ENCODE measurements at regions not wholly inside any gene's neighbourhood (a gene's known extent, or its start where the extent isn't known, plus 50 kb on each side); places are given as distances from the start of the nearest gene placed in this dataset.

GRCh38 chr5:56433039-56433617 is 200.0 kb upstream of the ANKRD55 start:
- H3K27me3 ChIP-seq: no peaks in the 10 kb centered on the region
- ATAC-seq (no peak), DNase-seq (no peak)
- no peak overlapping the region for H3K4me3 ChIP-seq
- no peaks in the 10 kb centered on the region for H3K4me1 ChIP-seq
- intact Hi-C loops (cut with DNase I; ENCODE audit: low total_unique reads): no loop called here
- H3K27ac ChIP-seq: no peak overlapping the region
- no peaks in the 10 kb centered on the region for H3K36me3 ChIP-seq
- in situ Hi-C loops (cut with MboI; ENCODE audit: low sequenced_read_pairs in 4 of 4): no loop called here
- TF ChIP-seq POLR2A (IDR thresholded peaks at IDR 0.05) (no peak), CTCF (IDR thresholded peaks at IDR 0.05 in 4 of 5, conservative IDR thresholded peaks at IDR 0.05 in 1 of 5) (no peak)
- no peaks in the 10 kb centered on the region for H3K9me3 ChIP-seq

DNA sequence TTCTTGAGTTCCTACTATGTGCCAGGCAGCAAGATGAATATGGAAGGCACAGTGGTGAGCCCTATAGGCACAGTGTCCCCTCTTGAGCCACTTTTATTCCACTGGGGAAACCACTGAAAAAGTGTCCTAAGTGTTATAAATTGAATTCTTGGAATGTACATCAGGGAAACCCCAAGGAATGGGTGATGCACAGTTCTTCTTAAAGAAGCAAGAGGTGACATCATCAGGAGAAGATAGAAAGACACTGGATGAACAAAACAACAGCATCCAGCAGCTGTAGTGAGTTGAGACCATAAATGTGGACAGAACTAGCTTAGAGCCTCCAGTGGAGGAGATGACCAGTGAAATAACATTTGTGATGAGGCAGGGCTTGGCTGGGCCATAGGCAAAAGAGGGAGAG is 199.2 kb upstream of the ANKRD55 start:
- TF ChIP-seq CTCF (IDR thresholded peaks at IDR 0.05 in 4 of 5, conservative IDR thresholded peaks at IDR 0.05 in 1 of 5): no peak
- TF ChIP-seq POLR2A (IDR thresholded peaks at IDR 0.05): no peak
- intact Hi-C loops (cut with DNase I; ENCODE audit: low total_unique reads) (no loop called here), in situ Hi-C loops (cut with MboI; ENCODE audit: low sequenced_read_pairs in 4 of 4) (no loop called here)
- ATAC-seq (no peak), DNase-seq (no peak)
- Histone ChIP-seq H3K27ac (no peak overlapping the region), H3K36me3 (no peaks in the 10 kb centered on the region), H3K9me3 (no peaks in the 10 kb centered on the region), H3K27me3 (no peaks in the 10 kb centered on the region), H3K4me3 (no peak overlapping the region), H3K4me1 (no peaks in the 10 kb centered on the region)

DNA sequence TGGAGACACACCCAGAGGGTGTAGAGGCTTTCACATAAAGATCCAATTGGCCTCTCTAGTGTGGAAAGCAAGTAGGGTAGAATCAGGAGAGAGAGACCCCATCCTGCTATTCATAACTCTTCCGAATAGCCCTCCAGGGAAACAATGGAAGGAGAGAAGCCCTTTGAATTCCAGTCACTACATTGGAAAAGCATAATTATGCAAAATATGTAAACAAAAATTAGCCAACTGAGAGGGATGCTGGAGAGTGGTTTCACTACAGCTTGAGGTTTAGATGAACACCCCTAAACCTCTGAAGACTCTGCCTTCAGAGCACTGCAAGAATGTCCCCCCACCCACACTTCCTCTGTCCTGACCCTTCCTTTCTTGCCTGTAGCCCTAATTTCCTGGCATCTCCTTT is 197.3 kb upstream of the ANKRD55 start:
- intact Hi-C loops (cut with DNase I; ENCODE audit: low total_unique reads): no loop called here
- Histone ChIP-seq H3K9me3 (no peaks in the 10 kb centered on the region), H3K4me1 (no peaks in the 10 kb centered on the region), H3K27me3 (no peaks in the 10 kb centered on the region), H3K36me3 (no peaks in the 10 kb centered on the region), H3K27ac (no peak overlapping the region), H3K4me3 (no peak overlapping the region)
- ATAC-seq (no peak), DNase-seq (no peak)
- in situ Hi-C loops (cut with MboI; ENCODE audit: low sequenced_read_pairs in 4 of 4): no loop called here
- TF ChIP-seq CTCF (IDR thresholded peaks at IDR 0.05 in 4 of 5, conservative IDR thresholded peaks at IDR 0.05 in 1 of 5) (no peak), POLR2A (IDR thresholded peaks at IDR 0.05) (no peak)

DNA sequence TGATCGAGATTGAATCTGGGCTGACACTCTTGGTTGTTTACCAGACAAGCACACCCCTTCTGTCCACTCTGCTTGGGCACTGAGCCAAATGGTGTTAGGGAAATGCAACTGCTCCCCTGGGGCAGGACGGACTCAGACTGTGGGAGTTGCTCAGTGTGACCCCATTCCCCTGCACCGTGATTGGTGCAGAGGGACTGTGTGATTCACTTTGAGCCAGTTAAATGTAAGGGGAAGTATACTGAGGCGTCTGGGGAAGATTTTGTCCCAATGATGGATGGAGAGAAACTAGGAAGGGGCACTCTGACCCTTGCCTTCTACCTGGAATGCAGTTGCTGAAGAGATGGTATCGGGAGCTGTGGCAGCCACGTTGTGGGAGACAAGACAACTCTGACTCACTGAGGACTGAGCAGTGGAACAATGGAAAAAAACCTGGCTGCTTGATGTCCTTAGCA is 196.0 kb upstream of the ANKRD55 start:
- Histone ChIP-seq H3K36me3 (no peaks in the 10 kb centered on the region), H3K4me1 (no peaks in the 10 kb centered on the region), H3K27me3 (no peaks in the 10 kb centered on the region), H3K4me3 (no peak overlapping the region), H3K9me3 (no peaks in the 10 kb centered on the region), H3K27ac (no peak overlapping the region)
- in situ Hi-C loops (cut with MboI; ENCODE audit: low sequenced_read_pairs in 4 of 4): no loop called here
- DNase-seq (peak in 1 of 2 donors; percentile 20), ATAC-seq (no peak)
- intact Hi-C loops (cut with DNase I; ENCODE audit: low total_unique reads): no loop called here
- no peak for TF ChIP-seq CTCF (IDR thresholded peaks at IDR 0.05 in 4 of 5, conservative IDR thresholded peaks at IDR 0.05 in 1 of 5)
- no peak for TF ChIP-seq POLR2A (IDR thresholded peaks at IDR 0.05)

DNA sequence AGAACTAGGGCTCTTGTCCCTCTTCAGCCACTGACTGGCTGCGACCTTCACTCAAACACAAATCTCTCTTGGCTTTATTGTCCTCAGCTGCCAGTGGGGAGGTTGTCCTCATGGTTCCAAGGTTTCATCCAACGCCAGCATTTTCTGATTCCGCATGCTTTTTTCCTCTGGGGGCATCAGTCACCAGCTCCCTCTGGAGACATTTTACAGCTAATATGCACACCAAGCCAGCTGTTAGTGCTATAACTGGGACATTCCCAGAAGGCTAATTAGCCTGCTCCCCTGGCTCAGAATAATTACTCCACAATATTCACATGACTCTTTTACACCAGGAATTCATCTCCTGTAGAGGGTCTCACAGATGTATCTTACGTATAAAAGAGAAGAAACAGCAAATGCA is 193.6 kb upstream of the ANKRD55 start:
- Histone ChIP-seq H3K36me3 (no peaks in the 10 kb centered on the region), H3K27me3 (no peaks in the 10 kb centered on the region), H3K4me1 (no peaks in the 10 kb centered on the region), H3K4me3 (no peak overlapping the region), H3K27ac (no peak overlapping the region), H3K9me3 (no peaks in the 10 kb centered on the region)
- TF ChIP-seq CTCF (IDR thresholded peaks at IDR 0.05 in 4 of 5, conservative IDR thresholded peaks at IDR 0.05 in 1 of 5) (no peak), POLR2A (IDR thresholded peaks at IDR 0.05) (no peak)
- ATAC-seq (no peak), DNase-seq (no peak)
- intact Hi-C loops (cut with DNase I; ENCODE audit: low total_unique reads) (no loop called here), in situ Hi-C loops (cut with MboI; ENCODE audit: low sequenced_read_pairs in 4 of 4) (no loop called here)

Data from gastrocnemius medialis (tissue), 4 donors.